ENCODE measurements at regions not wholly inside any gene's neighbourhood (a gene's known extent, or its start where the extent isn't known, plus 50 kb on each side); places are given as distances from the start of the nearest gene placed in this dataset.
A peak's percentile ranks its signal among the peaks of the same experiment; 100 is the strongest.

DNA sequence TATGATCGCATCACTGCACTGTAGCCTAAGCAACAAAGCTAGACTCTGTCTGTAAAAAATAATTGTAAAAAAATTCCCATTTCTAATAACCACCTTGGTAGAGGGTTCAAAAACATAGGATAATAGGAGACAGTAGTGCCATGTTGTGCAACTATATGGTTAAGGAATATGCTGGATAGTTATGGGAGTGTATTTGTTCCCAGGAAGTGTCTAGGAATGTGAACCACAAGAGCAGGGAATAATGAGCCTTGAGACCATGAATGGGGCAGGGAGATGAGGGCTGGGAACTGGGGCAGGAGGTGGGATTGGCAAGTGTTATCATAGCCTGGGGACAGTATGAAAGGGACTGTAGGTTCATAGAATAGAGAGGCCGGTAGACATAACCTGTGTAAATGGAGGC, 50.4 kb downstream of the RUSC2 start:
- no peak for DNase-seq

GRCh38 chr9:35546853-35547252, 56.9 kb downstream of the RUSC2 start:
- no peak for DNase-seq

DNA sequence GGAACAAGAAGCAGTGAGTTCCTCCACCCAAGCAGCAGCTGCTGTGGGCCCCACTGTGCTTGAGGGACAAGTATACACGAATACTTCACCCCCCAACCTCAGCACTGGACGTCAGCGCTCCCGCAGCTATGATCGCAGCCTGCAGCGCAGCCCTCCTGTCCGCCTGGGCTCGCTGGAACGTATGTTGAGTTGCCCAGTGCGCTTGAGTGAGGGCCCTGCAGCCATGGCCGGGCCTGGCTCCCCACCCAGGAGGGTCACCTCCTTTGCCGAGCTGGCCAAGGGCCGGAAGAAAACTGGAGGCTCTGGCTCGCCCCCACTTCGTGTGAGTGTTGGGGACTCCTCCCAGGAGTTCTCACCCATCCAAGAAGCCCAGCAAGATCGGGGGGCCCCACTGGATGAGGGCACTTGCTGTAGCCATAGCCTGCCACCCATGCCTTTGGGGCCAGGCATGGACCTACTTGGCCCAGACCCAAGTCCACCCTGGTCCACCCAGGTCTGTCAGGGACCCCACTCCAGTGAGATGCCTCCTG, 57.1 kb upstream of the TESK1 start:
- no peak for DNase-seq

GRCh38 chr9:35548571-35548970, 56.5 kb upstream of the TESK1 start:
- no peak for DNase-seq

GRCh38 chr9:35549441-35549840, 55.6 kb upstream of the TESK1 start:
- DNase-seq: no peak

DNA sequence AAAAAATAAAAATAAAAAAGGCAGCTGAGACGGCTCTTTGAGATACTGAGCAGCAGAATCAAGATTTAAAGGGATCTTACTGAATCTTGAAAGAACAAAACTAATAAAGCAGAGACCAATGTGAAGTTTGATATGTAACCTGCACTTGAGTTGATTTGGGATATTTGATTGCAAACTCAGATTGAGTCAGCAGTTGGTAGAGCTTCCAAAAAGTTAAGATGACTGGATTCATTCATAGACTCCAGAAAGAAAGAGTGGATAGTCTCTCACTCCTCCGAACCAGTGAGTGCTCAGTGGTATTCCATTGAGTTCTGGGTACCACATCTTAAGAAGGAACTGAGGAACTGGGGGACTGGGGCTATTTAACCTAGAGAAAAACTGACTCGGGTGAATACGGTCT, 52.7 kb upstream of the TESK1 start:
- no peak for DNase-seq

DNA sequence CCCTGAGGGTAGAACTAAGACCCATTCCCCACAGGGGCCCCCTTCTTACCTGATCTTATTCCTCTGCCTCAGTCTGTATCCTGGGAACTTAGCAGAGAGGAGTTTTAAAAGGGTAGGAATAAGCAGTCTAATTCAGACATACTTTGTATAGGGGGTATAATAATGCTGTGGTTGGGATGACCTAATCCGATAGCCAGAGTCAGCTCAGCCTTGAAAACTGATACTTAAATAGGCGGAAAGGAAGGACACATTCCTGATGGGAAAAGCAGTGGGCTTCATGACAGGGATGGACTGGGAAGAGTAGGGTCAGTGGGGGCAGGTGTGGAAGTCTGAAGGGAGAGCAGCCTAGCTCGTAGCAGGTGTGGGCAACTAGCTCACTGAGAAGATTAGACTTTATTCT, 52.2 kb upstream of the TESK1 start:
- no peak for DNase-seq

DNA sequence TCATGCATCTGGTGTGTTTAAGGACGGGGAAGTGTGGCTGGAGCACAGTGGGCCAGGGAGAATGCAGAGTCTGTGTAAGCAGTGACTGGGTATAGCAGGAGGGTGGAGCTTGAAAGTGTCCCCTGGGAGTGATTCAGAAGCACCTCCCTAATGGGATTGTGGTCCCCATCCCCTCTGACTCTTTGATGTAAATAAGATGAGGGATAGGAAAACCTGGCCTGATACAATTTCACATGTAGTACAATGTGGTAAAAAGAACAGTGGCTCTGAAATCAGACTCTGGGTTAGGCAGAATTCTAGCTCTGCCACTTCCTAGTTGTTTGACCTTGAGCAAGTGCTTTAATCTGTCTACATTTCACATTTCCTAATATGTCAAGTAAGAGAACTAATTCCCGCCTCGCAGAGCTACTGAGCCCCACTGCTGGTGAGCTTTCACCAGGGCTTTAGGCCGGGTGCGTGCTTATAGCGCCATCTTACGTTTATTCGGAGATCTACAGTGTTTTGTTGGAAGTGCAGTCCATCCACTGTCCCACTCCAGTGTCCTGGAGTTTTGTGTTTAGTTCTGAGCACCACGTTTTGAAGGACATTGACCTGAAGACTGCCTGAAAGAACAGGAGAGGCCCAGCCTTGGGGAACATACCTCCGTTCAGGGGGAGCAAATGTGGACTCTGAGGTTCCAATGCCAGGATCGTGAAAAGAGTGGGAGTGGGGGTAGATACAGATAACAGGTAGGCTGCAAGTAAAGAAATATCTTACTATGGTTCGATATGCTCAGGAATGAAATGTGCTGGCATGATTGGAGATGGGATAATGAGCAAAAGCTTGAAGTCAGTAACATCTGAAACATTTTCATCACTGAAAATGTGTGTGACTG, 51.2 kb upstream of the TESK1 start:
- DNase-seq: peak; percentile 17

DNA sequence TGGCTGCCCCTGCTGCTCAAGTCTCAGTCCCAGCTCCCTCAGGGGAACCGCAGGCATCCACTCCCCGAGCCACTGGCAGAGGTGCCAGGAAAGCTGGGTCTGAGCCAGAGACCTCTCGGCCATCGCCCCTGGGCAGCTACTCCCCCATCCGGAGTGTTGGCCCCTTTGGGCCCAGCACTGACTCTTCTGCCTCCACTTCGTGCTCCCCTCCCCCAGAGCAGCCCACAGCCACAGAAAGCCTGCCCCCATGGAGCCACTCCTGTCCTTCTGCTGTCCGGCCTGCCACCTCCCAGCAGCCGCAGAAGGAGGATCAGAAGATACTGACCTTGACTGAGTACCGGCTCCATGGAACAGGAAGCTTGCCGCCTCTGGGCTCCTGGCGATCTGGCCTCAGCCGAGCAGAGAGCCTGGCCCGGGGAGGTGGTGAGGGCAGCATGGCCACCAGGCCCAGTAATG, 49.8 kb upstream of the TESK1 start:
- DNase-seq: no peak

Measured in T1000 (cell line).